HG03439 (cell line): ENCODE measurements at regions not wholly inside any gene's neighbourhood (a gene's known extent, or its start where the extent isn't known, plus 50 kb on each side); places are given as distances from the start of the nearest gene placed in this dataset.

Source experiments
- ATAC-seq: cut with Tn5 transposase; IDR thresholded peaks from one replicate; pipeline ENCODE4 v1.9.1; 2021; ENCODE audit warnings: mild to moderate bottlenecking, moderate library complexity; ENCODE audit not compliant: unreplicated experiment

DNA sequence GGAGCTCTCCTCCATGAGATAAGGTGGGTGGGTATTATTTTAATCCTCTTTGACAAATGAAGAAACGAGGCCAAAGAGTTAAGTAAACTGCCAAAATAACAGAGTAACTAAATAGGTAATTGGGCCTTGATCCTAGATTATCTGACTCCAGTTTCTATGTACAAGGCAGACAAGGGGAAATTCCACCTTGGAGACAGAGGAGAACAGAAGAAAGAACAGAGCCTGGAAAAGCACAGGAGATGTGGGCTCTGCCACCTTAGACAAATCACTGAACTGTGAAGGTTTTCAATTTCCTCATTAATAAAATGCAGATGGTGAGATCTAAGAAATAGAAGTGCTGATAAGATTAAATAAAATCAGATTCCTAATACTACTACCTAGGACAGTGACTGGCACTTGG lies 310.2 kb upstream of the TLE3 start:
- no peak for ATAC-seq

DNA sequence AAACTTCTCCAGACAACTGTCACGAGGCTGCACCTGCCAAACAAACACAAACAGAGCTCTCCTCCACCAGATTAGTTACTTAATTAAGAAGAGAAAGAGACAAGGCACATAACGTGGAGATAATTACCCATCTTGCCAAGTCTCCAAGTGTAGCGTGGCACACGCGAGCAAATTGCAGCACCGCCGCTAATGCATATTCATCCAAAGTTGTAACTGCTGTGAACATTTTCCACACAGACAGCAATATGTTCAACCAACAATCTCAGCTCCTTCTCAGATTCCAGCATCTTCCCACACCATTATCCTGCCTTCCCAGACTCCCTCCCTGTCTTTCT lies 309.6 kb upstream of the TLE3 start:
- ATAC-seq: no peak

DNA sequence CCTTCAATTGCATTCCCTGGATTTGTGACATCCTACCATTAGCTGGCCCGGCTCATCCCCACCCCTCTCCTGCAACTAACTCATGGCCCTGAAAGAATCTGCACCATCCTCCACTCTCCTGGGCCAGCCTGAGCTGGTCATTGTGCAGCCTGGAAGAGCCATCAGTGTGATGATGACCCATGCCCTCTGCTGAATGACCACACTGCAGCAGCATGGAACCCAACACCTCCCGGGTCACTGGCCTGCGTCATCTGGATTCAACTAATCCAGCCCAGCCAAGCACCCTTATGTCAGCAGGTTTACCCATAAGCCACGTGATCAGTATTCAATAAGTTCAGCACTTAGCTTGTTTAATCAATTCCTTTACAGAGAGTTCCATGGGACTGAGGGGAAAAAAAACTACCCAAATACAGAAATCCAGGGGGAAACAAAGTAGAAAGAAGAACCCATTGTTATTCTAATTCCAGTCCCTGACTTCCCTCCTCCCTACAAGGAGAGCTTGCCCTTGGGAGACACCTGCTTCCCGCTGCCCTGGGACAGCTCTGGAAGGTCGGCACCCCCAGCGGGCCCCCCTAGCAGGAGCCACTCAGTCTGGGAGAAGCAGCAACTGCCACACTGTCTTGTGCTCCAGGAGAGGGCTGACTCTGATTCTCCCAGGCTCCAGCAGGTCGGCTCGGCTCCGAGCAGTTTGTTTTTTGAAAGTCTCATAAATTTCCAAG lies 309.1 kb upstream of the TLE3 start:
- no peak for ATAC-seq

DNA sequence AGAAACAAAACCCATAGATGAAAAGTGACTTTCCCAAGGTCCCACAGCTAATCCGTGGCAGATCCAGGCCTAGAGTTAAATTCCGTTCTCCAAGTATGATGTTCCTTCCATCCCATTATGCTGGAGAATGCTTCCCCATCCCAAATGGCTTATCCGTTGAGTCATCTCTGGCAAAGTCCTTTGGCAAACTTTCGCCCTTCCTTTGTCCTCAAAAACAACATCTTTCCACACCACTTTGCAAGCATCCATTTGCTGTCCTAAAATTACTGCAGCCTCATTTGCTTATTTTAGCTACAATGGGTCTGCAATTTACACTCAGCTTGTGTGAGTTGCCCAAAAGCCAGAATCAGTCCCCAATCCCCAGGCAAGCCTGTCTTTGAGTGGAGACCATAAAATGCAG lies 304.0 kb upstream of the TLE3 start:
- no peak for ATAC-seq

DNA sequence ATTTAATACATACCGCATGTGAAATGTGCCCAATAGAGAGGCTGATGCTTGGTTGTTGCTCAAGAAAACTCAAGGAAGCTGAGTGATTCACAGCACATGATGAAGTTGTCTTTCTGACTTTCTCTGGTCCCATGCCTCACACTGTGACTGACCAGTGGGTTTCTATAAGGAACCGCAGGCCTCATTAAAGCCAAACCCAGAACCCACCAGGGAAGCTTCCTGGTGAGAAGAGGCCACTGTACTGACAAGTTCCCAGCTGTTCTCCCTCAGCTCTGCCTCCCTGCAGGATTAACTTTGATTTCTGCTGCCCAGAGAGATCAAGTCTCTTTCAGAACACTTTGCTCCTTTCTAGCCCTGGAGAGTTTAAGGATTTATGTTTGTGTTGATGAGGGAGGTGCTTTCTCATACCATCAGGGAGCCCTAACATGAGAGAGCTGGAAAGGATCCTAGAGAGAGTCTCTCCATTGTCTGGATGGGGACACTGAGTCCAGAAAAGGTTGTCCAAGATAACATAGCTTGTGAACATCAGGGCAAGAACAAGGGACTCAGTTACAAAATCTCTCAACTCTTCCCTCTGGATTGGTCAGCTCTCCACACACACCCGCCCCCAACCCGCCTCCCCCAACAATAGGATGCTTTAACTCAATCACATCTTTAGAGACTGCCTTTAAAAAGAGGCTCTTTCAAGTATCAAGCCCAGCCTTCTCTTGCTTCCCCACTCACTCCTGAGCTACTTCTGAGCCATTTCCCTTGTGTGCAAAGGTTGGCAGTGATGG lies 303.2 kb upstream of the TLE3 start:
- ATAC-seq: no peak

DNA sequence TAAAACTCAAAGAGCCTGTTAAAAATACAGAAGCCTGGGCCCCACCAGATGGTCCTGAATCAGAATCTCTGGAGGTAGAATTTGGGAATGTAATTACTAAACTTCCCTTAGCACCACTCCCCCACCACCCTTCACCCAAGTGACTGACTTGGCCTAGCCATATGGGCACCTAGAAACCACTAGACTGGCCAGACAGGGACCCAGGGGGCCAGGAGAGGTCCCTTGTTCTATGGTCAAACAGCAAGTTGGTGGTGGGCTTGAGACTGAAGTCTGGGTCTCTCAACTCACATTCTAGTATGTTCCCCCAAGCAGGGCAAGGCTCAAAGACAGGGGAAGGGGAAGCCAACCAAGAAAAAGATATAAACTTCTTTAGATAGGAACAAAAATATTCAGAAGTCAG lies 301.5 kb upstream of the TLE3 start:
- no peak for ATAC-seq

DNA sequence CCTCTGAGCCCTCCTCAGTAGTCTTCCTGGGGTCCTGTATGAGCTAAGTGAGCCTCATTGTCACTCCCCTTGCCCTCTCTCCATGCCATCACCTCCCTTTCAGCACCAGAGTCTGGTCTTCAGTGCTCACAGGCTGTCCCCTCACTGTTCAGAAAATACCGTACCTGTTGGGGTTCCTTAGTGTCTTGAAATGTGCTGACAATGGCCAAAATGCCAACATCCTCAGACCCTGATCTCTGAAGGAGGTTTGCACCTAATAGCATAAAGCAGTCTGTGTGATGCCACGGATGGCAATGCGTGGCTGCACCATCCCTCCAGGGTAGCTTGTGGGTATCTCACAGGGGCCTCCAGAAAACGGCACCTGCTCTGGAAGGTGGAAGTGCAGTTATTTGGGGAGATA lies 301.0 kb upstream of the TLE3 start:
- no peak for ATAC-seq

DNA sequence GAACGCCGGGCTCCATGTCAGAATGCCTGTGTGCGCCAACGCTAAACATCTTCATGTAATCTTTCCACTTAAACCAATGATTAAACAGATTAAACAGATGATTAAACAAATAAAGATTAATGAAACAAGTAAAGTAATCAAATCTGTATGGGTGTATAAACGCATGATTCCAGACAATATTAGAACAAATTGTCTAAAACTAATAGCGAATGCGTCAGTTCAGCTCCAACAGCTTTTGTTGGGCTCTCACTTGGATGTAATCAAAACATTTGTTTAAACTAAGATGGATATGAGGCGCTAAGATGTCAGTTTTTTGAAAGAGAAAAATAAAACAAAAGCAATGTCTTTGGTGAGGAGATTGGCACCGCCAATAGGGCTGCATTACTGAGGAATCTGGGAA lies 299.1 kb upstream of the TLE3 start:
- ATAC-seq: no peak

DNA sequence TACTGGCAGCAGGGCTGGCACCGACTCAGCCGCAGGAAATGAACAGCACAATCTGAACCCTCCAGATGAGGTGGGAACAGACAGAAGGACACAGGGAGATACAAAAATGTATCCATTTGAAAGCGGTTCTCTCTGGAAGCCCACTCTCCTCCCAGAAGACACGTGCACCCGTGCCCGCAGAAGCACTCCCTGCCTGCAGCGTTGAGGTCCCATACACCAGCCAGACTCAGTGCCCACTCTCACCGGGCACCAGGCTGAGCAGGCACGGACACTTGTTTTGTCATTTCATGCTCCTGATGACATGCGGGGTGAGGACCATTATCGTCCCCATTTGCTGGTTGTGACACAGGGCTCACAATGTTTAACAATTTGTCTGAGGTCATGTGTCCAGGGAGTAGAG lies 297.4 kb upstream of the TLE3 start:
- ATAC-seq: no peak

DNA sequence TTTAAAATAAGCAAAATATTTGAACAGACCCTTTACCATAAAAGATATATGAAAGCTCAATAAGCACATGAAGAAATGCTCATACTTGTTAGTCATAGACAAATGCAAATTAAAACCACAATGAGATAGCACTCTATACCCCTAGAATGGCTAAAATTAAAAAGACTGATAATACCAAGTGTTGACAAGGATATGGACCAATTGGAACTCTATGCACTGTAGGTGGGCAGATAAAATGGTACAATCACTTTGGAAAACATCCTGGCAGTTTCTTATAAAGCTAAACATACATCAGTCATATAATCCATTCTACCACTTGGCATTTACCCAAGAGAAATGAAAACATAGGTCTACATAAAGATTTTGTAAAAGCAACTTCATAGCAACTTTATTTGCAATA lies 293.0 kb upstream of the TLE3 start:
- no peak for ATAC-seq

DNA sequence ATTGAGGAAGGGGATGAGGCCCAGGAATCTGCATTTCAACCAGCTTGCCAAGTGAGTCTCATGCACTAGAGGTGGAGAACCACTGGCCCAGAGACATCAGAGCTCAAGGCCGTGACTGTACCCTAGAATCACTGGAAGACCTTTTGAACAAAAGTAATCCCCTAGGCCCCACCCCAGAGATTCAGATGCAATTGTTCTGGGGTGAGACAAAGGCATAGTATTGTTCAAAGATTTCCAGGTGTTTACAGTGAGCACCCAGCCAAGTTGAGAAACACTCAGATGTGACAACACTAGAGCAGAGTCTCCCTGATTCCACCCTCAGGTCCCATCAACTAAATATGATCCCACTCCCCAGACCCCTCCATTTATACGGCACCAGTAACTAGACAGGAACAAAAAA lies 290.3 kb upstream of the TLE3 start:
- no peak for ATAC-seq

DNA sequence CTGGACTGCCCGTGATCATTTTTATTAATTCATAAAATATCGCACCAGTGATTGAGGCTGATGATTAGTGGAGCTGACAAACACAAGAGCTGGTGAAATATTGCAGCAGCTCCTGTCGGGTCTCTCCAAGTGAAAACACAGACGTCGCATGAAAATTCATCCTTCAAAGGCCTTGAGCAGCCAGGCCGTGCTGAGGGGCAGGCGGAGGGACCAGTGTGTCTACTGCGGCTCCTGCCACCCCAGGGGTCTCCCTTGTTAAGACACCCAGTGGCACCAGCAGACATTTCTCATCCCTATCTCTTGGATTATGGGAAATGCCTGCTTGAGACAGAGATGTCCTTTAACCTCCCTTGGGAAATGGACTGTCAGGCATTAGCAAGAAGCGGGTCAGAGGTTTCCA lies 289.4 kb upstream of the TLE3 start:
- no peak for ATAC-seq

DNA sequence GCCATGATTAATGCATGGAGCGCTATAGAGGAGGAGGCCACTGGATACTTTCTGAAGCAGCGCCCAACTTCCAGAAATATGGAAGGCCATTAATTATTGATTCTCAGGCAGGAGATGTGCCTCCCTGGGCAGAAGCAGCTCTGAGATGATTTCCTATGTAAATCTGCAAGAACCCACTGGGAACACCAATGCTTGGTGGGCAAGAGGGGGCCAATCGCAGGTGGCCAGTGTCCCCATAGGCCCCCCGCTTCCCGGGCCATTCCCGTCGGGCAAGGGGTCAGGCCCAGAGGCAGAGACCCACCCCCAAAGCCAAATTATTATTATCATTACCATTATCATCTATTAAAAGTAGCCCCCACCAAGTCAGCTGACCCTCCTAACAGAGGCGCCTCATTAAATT lies 288.0 kb upstream of the TLE3 start:
- ATAC-seq: no peak

DNA sequence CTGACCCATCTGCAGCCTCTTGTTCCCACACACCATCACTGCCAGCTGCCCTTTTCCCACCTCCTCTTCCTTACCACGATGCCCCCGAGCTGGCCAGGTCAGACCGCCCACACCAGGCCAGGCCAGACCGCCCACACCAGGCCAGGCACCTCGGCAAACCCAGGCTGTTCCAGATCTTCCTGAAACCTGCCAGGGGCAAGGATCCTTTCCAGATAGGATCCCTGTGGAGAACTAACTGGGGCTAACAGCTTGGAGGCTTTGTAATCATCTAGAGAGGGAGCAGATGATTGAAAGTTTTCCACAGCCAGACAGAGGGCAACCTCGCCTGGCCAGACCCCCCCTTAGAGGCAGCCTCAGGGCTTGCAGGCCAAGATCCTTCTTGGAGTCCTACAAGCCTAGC lies 287.3 kb upstream of the TLE3 start:
- ATAC-seq: no peak

DNA sequence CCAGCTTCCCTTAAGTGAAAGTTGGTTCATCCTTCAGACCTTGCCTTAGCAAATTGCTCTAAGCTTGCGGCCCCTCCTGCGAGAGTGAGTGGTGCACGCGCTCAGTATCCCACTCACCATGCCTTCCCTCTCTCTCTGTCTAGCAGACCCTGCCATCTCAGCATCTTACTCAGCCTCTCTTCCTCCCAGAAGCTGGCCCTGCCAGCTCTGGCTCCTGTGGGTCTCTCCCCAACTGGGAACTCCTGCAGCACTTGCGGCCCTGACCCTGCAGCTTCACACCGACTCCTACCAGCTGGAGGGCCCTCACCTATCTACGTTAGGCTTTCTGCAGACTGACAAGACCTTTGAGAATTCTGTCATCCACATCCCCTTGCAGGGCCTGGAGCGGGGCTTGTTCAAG lies 286.1 kb upstream of the TLE3 start:
- ATAC-seq: no peak

DNA sequence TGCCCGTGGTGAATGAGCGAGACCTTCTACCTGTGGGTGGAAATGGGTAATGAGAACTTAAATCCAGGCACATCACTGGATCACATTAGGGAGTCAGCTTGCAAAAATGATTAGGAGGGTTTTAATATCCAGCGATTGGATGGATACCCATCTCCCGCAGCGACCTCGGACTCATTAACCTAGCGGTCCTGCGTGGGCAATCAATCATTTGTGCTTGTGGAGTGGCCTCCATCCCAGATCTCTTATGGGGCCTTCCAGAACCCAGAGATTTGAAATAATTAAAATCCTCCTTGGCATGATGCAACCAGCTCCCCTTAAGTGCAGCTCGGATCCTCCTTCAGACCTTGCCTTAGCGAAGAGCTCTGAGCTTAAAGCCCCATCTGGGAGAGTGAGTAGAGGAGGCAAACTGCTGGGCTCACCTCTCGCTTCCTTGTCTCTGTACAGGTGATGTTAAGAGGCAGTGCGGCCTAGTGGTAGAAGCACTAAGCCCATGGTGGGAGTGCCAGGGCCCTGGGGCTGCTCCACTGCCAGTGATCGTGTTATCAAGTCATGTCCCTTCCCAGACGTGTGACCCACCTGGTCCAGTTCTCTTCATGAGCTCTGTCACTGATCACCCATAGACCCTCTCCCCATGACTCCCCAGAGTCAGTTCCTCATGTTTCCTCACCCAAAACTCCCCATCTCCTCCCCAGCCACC lies 285.2 kb upstream of the TLE3 start:
- ATAC-seq: no peak

DNA sequence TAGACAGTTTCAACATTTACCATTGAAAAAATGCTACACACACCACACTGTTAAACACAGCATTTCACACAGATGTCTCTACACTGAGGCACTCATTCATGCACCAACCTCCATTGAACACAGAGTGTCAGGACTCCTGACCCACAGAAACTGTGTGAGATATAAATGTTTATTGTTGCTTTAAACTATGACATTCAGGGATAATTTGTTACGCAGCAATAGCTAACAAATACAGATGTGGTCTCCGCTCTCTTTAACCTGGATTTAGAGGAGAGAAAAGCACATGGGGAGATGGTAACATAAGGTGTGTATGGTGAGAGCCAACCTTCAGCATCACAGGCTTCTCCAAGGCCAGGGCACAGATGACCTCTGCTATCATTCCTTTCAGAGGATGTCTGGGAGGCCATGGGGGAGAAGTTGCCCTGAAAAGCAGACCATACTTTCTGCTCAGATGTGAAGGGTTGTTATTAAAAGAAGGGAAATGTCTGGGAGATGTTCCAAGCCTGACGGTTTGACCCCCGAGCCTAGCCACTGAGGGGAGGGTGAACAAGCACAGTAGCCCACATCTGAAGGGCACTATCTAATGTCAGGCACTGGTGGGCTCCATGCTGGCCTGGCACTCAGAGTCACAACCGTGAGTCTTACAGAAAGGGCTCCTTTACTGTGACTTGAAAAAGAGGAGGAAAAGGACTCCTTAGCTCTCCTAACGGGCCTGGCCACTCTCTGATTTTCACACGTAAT lies 284.5 kb upstream of the TLE3 start:
- no peak for ATAC-seq

DNA sequence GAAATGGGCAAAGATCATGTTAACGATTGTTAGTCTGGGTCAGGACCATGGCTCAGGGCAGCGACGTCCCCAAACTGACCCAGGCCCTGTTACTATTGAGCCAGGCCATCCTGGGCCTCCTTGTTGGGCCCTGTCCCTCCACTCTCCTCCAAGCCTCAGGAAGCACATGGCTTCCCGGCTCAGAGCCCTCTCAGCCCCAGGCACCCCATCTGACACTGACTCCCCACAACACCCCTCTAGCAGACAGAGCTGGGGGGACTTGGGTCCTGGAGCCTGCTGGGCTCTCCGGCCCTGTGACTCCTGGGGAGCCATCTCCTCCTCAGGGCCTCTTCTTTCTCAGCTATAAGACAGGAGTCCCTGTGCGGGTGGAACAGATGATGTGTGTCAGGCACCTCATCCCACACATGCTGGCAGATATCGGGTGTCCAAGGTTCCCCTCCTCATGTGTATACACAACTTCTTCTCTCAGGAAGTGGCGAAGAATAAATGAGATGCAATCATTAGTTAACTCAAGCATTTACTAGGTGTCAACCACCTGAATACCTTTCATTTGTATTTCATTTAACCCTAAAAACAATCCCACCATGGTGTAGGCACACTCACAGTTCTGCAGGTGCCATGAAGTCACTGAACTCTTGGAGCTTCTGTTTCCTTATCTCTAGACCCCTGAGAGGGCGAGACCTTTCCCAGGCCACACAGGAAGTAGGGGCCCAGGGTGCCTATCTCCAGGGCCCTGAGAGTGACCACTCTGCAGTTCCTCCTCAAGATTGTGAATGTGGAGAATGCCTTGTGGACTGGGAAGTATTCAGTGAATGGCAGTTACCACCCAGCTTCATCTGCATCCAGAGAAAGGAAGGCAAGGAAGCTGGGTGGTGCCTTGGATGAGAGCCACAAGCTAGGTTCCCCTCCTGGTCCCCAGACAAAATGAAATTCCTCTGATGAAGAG lies 282.5 kb upstream of the TLE3 start:
- no peak for ATAC-seq

DNA sequence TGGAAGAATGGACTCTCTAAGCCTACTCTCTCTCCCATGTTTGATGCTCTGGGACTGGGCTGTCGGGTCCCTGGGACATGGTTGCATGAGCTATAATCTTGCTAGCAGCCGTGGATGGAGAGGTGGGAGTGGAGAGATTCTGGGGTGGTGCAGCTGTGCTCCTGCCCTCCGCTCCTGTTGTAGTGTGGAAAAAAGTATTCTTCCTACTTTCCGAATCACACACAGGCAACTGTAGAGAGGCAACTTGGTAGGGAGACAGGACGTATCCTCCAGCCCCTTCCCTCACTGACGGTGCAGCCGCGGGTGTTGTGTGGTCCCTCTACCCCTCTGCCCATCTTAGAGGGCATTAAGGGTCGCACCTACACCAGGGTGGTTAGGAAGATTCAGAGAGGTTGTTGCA lies 281.4 kb upstream of the TLE3 start:
- no peak for ATAC-seq
